ENCODE measurements at regions not wholly inside any gene's neighbourhood (a gene's known extent, or its start where the extent isn't known, plus 50 kb on each side); places are given as distances from the start of the nearest gene placed in this dataset.
"Not testable (repeated sequence)": the region's sequence is repeated elsewhere in the genome, so short reads cannot be mapped to it uniquely, and the experiment has no call there.

GRCh38 chr1:149267287-149267686 is 163.9 kb upstream of the NBPF9 start:
- DNase-seq; intact Hi-C loops (cut with DNase I, micrococcal nuclease); ATAC-seq: not testable (repeated sequence)

GRCh38 chr1:149269001-149269702 is 165.8 kb upstream of the NBPF9 start:
- DNase-seq; ATAC-seq; intact Hi-C loops (cut with DNase I, micrococcal nuclease): not testable (repeated sequence)

- DNase-seq; intact Hi-C loops (cut with DNase I, micrococcal nuclease); ATAC-seq: not testable (repeated sequence)
These were observed 166.5 kb upstream of the NBPF9 start for GRCh38 chr1:149269833-149270232.

- DNase-seq; intact Hi-C loops (cut with DNase I, micrococcal nuclease); ATAC-seq: not testable (repeated sequence)
These were observed 171.1 kb upstream of the NBPF9 start for GRCh38 chr1:149274493-149274892.

GRCh38 chr1:149275802-149276201 is 172.5 kb upstream of the NBPF9 start:
- ATAC-seq; DNase-seq; intact Hi-C loops (cut with DNase I, micrococcal nuclease): not testable (repeated sequence)

GRCh38 chr1:149276496-149276895 is 173.1 kb upstream of the NBPF9 start:
- ATAC-seq; intact Hi-C loops (cut with DNase I, micrococcal nuclease): not testable (repeated sequence)

GRCh38 chr1:149278156-149278555 is 174.8 kb upstream of the NBPF9 start:
- DNase-seq; intact Hi-C loops (cut with DNase I, micrococcal nuclease); ATAC-seq: not testable (repeated sequence)

More at GRCh38 chr1:149276496-149276895, 173.1 kb upstream of the NBPF9 start:
- not testable (repeated sequence) for DNase-seq

GRCh38 chr1:149279015-149279414 is 175.7 kb upstream of the NBPF9 start:
- intact Hi-C loops (cut with DNase I, micrococcal nuclease); DNase-seq: not testable (repeated sequence)

GRCh38 chr1:149279512-149279911 is 176.2 kb upstream of the NBPF9 start:
- ATAC-seq; intact Hi-C loops (cut with DNase I, micrococcal nuclease); DNase-seq: not testable (repeated sequence)

More at GRCh38 chr1:149279015-149279414, 175.7 kb upstream of the NBPF9 start:
- not testable (repeated sequence) for ATAC-seq

GRCh38 chr1:149284773-149285172 is 181.4 kb upstream of the NBPF9 start:
- DNase-seq; intact Hi-C loops (cut with DNase I, micrococcal nuclease): not testable (repeated sequence)
- peak; percentile 6 for ATAC-seq

GRCh38 chr1:149285205-149285604 is 181.9 kb upstream of the NBPF9 start:
- DNase-seq; intact Hi-C loops (cut with DNase I, micrococcal nuclease): not testable (repeated sequence)
- ATAC-seq = peak; percentile 50

GRCh38 chr1:149285638-149286037 is 182.3 kb upstream of the NBPF9 start:
- intact Hi-C loops (cut with DNase I, micrococcal nuclease) = not testable (repeated sequence)
- peak; percentile 15 to 20 for DNase-seq

GRCh38 chr1:149288580-149288979 is 185.2 kb upstream of the NBPF9 start:
- DNase-seq; intact Hi-C loops (cut with DNase I, micrococcal nuclease); ATAC-seq: not testable (repeated sequence)

More at GRCh38 chr1:149285638-149286037, 182.3 kb upstream of the NBPF9 start:
- peak; percentile 96 for ATAC-seq

- ATAC-seq; intact Hi-C loops (cut with DNase I, micrococcal nuclease): not testable (repeated sequence)
These were observed 174.2 kb upstream of the NBPF19 start for GRCh38 chr1:149300478-149301218.

GRCh38 chr1:149301282-149301681 is 173.6 kb upstream of the NBPF19 start:
- ATAC-seq; DNase-seq; intact Hi-C loops (cut with DNase I, micrococcal nuclease): not testable (repeated sequence)

More at GRCh38 chr1:149300478-149301218, 174.2 kb upstream of the NBPF19 start:
- not testable (repeated sequence) for DNase-seq

GRCh38 chr1:149304796-149305195 is 170.0 kb upstream of the NBPF19 start:
- intact Hi-C loops (cut with DNase I, micrococcal nuclease); DNase-seq: not testable (repeated sequence)
- peak; percentile 68 for ATAC-seq

- intact Hi-C loops (cut with DNase I, micrococcal nuclease); ATAC-seq; DNase-seq: not testable (repeated sequence)
These were observed 167.2 kb upstream of the NBPF19 start for GRCh38 chr1:149307640-149308039.

- DNase-seq; intact Hi-C loops (cut with DNase I, micrococcal nuclease); ATAC-seq: not testable (repeated sequence)
These were observed 159.9 kb upstream of the NBPF19 start for GRCh38 chr1:149314921-149315320.

GRCh38 chr1:149320971-149321731 is 153.7 kb upstream of the NBPF19 start:
- DNase-seq; intact Hi-C loops (cut with DNase I, micrococcal nuclease): not testable (repeated sequence)
- ATAC-seq = peak; percentile 80

Data from left colon (tissue), 2 donors.